Keratinocyte (primary cell): ENCODE measurements at regions not wholly inside any gene's neighbourhood (a gene's known extent, or its start where the extent isn't known, plus 50 kb on each side); places are given as distances from the start of the nearest gene placed in this dataset.

ENCODE experiments used
- EZH2 ChIP-seq: IDR thresholded peaks from one replicate; pipeline ENCODE4 v1.6.1; 2012; ENCODE audit warnings: inconsistent platforms, mild to moderate bottlenecking, low read length, moderate library complexity
- TF ChIP-seq, protein P1 (sequence below), 3 experiments: IDR thresholded peaks in 1 of 3; conservative IDR thresholded peaks in 1 of 3; optimal IDR thresholded peaks in 1 of 3; 2 replicates in 2 of 3; 3 replicates in 1 of 3; pipeline versions ENCODE3 to v1.5.1; 2011; ENCODE audit warnings: low read length in 3 of 3, mild to moderate bottlenecking in 3 of 3, moderate library complexity in 2 of 3, control low read depth in 1 of 3, inconsistent platforms in 1 of 3; ENCODE audit not compliant: insufficient read depth in 2 of 3; ENCODE audit errors: extremely low read depth in 1 of 3

DNA sequence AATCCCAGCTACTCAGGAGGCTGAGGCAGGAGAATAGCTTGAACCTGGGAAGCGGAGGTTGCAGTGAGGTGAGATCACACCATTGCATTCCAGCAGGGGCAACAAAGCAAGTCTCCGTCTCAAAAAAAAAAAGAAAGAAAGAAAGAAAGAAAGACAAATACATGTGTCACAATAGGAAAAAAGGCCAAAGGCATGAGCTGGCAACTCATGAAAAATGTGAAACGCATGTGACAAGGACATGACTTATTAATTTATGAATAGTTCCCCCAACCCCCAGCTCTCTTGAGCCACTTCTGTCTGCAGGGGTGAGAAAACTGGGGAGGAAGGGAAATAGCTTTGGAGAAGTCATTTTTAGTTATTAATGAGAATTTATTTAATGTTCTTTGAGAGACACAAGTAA is 120.6 kb downstream of the AIPL1 start:
- TF ChIP-seq, protein P1, sequence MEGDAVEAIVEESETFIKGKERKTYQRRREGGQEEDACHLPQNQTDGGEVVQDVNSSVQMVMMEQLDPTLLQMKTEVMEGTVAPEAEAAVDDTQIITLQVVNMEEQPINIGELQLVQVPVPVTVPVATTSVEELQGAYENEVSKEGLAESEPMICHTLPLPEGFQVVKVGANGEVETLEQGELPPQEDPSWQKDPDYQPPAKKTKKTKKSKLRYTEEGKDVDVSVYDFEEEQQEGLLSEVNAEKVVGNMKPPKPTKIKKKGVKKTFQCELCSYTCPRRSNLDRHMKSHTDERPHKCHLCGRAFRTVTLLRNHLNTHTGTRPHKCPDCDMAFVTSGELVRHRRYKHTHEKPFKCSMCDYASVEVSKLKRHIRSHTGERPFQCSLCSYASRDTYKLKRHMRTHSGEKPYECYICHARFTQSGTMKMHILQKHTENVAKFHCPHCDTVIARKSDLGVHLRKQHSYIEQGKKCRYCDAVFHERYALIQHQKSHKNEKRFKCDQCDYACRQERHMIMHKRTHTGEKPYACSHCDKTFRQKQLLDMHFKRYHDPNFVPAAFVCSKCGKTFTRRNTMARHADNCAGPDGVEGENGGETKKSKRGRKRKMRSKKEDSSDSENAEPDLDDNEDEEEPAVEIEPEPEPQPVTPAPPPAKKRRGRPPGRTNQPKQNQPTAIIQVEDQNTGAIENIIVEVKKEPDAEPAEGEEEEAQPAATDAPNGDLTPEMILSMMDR (optimal IDR thresholded peaks at IDR 0.05 in 1 of 3, IDR thresholded peaks at IDR 0.05 in 1 of 3, conservative IDR thresholded peaks at IDR 0.05 in 1 of 3; ENCODE audit: extremely low read depth in 1 of 3, insufficient read depth in 2 of 3, low read length in 3 of 3): no peak
- no peak for TF ChIP-seq EZH2
